ENCODE measurements at regions not wholly inside any gene's neighbourhood (a gene's known extent, or its start where the extent isn't known, plus 50 kb on each side); places are given as distances from the start of the nearest gene placed in this dataset.

DNA sequence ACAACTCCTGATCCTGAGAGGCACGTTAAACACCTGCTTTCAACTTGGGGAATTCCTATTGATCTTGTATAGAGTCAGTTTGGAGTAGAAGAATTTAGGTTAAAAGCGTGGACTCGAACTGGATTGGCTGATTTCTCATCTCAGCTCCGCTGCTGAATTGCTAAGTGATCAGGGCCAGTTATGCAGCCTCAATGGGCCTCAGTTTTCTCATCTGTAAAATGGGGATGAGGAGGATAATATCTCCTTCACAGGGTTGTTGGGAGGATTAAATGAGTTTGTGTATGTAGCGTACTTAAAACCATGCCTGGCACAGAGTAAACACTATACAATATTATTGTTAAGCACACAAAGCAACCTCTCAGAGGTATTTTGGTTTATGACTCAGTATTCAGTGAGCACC lies 53.2 kb upstream of the HEPHL1 start:
- no peak for TF ChIP-seq MAX (IDR thresholded peaks at IDR 0.05; ENCODE audit: low read depth)
- TF ChIP-seq, protein P1, sequence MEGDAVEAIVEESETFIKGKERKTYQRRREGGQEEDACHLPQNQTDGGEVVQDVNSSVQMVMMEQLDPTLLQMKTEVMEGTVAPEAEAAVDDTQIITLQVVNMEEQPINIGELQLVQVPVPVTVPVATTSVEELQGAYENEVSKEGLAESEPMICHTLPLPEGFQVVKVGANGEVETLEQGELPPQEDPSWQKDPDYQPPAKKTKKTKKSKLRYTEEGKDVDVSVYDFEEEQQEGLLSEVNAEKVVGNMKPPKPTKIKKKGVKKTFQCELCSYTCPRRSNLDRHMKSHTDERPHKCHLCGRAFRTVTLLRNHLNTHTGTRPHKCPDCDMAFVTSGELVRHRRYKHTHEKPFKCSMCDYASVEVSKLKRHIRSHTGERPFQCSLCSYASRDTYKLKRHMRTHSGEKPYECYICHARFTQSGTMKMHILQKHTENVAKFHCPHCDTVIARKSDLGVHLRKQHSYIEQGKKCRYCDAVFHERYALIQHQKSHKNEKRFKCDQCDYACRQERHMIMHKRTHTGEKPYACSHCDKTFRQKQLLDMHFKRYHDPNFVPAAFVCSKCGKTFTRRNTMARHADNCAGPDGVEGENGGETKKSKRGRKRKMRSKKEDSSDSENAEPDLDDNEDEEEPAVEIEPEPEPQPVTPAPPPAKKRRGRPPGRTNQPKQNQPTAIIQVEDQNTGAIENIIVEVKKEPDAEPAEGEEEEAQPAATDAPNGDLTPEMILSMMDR (IDR thresholded peaks at IDR 0.05): no peak
- no peak for TF ChIP-seq REST (IDR thresholded peaks at IDR 0.05; ENCODE audit: low read depth, low read length)
- TF ChIP-seq TAF1 (IDR thresholded peaks at IDR 0.05; ENCODE audit: borderline replicate concordance, low read depth, low read length): no peak
- no peak for TF ChIP-seq EP300 (IDR thresholded peaks at IDR 0.05; ENCODE audit: borderline replicate concordance in 1 of 2, low read depth in 1 of 2, low read length in 1 of 2)
- no peak for TF ChIP-seq EZH2phosphoT487 (IDR thresholded peaks at IDR 0.05; ENCODE audit: borderline replicate concordance, low read depth)
- TF ChIP-seq MXI1 (IDR thresholded peaks at IDR 0.05; ENCODE audit: low read depth, low read length): no peak
- no peak for TF ChIP-seq CHD2 (IDR thresholded peaks at IDR 0.05; ENCODE audit: low read length, partially characterized antibody)
- TF ChIP-seq RAD21 (IDR thresholded peaks at IDR 0.05; ENCODE audit: low read length): no peak
- TF ChIP-seq YY1 (IDR thresholded peaks at IDR 0.05; ENCODE audit: low read depth): no peak
- TF ChIP-seq POLR2AphosphoS5 (IDR thresholded peaks at IDR 0.05; ENCODE audit: low read depth, low read length): no peak
- no peak for TF ChIP-seq SIN3A (IDR thresholded peaks at IDR 0.05; ENCODE audit: borderline replicate concordance, low read depth, low read length)
